HG03442 (cell line): ENCODE measurements at regions not wholly inside any gene's neighbourhood (a gene's known extent, or its start where the extent isn't known, plus 50 kb on each side); places are given as distances from the start of the nearest gene placed in this dataset.
"Not testable (repeated sequence)": the region's sequence is repeated elsewhere in the genome, so short reads cannot be mapped to it uniquely, and the experiment has no call there.

ENCODE experiments used
- ATAC-seq: cut with Tn5 transposase; IDR thresholded peaks from one replicate; pipeline ENCODE4 v1.9.1; 2021; ENCODE audit warnings: mild to moderate bottlenecking, moderate library complexity; ENCODE audit not compliant: unreplicated experiment

DNA sequence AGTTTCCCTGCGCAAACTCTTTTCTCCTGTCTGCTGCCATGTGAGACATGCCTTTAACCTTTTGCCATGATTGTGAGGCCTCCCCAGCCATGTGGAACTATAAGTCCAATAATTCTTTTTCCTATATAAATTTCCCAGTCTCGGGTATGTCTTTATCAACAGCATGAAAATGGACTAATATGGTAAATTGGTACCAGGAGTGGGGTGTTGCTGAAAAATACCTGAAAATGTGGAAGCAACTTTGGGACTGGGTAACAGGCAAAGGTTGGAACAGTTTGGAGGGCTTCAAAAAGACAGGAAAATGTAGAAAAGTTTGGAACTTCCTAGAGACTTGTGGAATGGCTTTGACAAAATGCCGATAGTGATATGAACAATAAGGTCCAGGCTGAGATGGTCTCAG, 578.9 kb upstream of the CYLC2 start:
- not testable (repeated sequence) for ATAC-seq

DNA sequence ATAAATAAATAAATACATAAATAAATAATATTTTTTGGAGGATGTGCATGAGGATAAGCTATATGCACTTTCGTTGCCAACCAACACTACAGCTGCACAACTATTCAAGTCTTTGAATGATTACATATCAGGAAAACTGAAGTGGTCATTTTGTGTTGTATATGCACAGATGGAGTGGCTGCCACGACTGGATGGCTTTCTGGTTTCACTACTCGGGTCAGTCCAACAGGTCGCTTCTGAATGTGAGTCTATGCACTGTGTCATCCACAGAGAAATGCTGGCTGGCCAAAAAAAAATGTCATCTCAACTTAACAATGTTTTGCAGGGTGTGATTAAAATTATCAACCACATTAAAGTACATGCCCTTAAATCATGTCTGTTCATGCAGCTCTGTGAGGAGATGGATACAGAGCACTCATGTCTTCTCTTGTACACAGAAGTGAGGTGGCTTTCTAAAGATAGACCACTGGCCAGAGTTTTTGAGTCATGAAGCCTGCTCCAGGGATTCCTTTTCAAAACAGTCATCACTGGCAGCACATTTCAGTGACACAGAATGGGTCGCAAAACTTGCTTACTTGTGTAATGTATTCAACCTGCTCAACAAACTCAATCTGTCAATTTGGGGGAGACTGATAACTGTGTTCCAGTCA, 589.8 kb upstream of the CYLC2 start:
- no peak for ATAC-seq

DNA sequence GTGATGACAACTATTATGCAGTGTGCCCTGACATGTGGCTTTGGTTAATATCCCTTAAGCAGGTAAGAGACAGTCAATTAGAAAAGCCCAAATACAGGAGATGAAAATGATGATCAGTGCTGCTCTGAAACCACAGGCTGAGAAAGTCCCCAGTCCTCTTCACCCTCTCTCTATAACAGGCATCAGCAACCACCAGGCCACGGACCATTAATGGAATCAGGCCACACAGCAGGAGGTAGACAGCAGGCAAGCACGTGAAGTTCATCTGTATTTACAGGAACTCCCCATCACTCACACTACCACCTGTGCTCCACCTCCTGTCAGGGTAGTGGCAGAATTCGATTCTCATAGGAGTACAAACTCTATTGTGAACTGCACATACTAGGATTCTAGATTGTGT, 591.6 kb upstream of the CYLC2 start:
- ATAC-seq = no peak

DNA sequence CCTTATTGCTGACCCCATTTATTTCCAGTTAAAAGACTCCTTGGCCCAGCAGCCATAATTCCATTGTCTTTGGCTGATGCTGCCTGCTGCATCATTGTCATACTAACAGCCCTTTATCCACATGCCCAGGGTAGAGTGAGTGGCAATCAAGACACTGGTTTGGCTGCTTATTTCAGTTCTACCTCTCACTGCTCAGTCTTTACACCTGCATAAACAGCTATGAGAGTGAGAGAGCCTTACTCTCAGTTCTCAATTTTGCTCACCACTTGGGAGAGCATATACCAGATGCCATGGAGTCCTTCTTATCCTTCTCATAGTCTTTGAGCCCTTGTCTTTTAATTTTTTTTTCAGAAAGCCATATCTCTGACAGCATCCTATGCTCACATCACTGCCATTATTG, 596.9 kb upstream of the CYLC2 start:
- no peak for ATAC-seq

DNA sequence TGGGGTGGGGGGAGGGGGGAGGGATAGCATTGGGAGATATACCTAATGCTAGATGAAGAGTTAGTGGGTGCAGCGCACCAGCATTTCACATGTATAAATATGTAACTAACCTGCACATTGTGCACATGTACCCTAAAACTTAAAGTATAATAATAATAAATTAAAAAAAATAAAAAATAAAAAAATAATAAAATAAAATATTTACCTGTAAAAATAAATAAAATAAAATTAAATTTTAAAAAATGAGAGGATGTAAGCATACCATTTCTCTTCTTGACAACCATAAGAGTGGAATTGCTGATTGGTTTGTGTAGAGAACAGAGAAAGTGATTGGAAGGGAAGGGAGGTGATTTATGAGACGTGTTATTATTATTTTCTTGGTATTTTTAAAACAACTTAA, 609.5 kb upstream of the CYLC2 start:
- not testable (repeated sequence) for ATAC-seq

DNA sequence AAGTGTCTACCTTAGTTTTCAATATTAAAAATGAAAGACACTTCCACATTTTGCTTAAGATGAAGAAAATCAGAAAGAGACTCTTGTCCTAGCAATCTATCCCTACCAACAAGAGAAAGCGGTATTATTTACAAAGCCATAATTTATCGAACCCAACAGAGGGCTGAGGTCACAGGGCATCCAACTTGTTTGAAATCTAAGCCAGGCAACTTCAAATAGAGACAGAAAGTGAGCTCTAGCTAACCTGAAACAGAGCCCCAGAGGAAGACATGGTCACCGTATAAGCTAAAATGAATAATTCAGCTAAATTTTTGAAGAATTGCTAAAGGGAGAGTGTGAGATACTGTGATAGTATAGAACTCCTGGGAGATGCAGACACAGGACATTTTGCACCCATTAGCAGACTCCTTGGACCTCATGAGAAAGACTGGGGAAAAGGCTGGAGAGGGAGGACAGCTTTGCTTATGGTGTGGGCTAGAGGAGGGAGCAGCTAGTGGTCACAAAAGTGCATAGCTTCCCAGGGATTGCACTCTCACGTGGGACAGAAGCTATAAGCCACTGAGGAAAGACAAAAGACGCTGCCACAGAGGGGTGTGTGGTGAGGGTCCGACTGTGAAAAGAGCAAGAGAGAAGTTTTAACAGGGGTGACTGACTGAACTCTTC, 624.2 kb upstream of the GRIN3A start:
- no peak for ATAC-seq

DNA sequence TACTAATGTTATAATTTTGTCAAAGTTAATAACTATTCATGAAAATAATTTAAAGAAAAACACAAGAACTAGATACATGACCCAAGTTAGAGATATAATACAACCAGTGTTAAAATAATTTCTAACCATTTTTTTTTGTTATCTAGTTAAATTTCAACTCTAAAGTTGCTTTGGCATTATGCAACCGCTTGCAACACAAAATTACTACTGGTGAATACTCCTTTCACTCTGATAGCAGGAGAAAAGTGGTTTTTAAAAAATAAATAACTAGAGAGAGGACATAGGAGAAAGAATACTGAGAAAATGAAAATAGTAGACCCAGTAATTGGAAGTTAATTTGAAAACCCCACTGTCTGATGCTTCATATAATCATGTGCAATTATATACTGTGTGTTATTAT, 622.4 kb upstream of the GRIN3A start:
- ATAC-seq = no peak

DNA sequence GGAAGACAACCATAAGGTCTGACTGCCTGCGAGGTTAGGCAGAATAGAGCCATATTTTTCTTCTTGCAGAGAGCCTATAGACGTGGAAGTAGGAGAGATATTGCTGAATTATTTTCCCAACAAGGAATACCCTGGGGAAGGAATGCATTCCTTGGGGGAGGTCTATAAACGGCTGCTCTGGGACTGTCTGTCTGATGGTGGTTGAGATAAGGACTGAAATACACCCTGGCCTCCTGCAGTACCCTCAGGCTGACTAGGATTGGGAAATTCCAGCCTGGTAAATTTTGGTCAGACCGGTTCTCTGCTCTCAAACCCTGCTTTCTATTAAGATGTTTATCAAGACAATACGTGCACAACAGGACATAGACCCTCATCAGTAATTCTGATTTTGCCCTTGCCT, 617.5 kb upstream of the GRIN3A start:
- ATAC-seq = no peak

DNA sequence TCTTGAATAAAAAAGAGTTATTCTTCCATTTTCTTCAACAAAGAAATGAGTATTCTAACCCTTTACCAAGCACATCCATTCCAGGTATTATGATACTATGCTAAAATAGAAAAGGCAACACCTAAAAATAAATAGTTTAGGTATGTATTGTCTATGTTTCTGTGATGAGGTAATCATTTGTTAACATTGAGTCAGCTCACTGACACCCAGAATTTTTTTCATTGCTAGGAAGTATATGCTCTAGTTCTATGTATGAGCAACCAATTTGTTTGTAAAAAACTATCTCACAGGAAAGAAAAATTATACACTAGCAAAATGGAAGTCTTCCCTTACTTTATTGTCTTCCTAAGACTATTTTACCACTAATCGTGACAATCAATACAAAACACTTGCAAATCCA, 615.6 kb upstream of the GRIN3A start:
- no peak for ATAC-seq

DNA sequence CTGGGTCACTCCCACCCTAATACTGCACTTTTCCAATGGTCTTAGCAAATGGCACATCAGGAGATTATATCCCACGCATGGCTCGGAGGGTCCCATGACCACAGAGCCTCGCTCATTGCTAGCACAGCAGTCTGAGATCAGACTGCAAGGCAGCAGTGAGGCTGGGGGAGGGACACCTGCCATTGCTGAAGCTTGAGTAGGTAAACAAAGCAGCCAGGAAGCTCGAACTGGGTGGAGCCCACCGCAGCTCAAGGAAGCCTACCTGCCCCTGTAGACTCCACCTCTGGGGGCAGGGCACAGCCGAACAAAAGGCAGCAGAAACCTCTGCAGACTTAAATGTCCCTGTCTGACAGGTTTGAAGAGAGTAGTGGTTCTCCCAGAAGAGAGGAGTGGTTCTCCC, 599.0 kb upstream of the GRIN3A start:
- not testable (repeated sequence) for ATAC-seq

DNA sequence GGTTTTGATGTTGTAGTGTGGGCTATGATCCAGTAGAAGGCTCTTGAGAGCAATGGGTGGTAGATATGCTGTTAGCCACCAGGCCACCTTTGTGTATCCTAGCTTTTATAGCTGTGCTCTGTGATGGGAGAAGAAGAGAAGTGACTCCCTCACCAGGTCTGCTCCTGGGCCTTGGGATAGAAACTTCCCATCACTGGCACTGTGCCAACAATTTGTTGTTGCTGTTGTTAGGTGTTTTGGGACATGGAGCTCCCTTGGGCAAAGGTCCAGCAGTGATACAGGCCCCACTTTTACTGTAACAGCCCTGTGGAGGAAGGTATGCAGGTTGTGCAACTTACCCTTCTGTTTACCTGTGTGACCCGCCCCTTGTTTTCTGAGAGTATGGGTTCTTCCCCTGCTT, 570.9 kb upstream of the GRIN3A start:
- ATAC-seq = no peak

DNA sequence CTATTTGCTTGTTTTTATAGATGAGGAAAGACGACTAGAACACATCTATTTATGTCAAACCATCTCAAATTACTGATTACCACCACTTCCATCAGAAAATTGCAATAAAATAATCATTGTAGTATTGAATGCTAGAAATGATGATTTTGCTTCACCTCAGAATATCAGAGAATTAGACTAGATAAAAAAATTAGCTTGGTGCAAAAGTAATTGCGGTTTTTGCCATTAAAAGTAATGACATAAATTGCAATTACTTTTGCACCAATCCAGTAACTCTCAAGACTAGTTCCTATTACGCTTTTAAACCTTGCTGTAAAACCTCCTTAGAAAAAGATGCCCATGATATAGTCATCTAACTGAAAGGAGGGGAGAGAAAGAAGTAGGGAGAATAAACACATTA, 556.7 kb upstream of the GRIN3A start:
- ATAC-seq = no peak

DNA sequence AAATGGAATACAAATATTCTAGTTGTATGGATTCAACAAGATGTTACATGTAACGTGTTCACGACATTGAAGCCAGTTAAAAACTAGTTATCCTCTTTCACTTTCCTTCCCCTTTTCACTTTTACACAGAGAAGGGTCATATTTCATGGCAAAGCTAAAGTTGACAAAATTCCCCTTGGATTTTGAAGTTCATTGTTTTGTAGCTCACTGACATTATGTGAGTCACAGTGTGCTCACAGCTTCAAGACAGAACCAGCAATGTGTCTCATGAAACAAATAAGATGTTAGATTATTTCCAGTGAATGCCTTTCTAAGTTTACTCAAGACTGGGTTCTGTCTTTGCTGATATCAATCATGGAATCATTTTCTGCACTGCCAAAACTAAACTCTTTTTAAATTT, 535.5 kb upstream of the GRIN3A start:
- no peak for ATAC-seq

DNA sequence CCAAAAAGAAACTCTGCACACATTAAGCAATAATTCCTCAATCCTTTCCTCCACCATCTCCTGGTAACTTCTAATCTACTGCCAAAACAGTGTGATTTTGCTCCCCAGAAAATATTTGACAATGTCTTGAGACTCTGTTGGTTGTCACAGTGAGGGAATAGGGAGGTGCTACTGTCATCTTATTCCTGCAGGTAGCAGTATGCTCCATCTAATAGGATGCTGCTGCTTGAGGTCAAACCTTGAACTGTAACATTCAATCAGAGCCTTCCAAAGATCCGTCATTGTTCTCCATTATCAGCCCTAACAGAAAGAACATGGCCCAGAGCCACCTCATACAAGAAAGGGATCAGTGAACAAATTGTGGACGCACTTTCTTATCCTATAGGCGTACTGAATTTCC, 514.7 kb upstream of the GRIN3A start:
- ATAC-seq = no peak

DNA sequence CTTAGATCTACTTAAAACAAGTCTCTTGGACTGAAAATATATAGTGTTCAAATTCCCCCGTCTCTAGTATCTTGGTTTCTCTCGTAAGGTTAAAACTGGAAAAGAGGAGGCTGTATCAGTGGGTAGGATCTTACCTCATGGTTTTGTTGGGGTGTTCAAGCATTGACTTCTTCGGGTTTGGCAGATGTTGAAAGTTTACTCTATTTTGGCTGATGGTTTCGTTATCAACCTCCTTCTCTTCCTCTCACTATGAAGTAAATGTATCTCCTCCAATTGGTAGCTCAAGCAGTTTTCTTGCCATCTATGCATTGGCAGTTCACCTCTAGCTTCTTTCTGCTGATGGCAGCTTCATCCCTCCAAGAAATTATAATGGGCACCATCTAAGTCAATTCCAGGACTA, 506.5 kb upstream of the GRIN3A start:
- no peak for ATAC-seq

DNA sequence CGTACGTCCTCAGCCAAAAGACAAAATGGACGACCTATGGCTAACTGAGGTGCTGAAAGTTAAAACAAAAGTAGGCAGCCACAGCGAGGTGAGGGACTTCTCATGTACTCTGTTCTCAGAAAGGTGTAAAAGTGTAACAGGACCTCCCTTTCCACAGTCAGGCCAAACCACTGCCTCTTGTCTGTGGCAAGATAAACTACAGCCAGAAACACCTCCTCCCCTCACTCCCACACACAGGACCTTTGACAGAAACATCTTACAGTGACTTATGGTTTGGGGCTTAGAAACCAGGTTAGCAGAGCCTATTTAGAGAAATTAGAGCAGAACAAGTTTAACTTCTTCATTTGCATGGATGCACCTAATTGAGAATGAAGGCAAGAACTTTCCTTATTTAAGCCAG, 499.1 kb upstream of the GRIN3A start:
- no peak for ATAC-seq

DNA sequence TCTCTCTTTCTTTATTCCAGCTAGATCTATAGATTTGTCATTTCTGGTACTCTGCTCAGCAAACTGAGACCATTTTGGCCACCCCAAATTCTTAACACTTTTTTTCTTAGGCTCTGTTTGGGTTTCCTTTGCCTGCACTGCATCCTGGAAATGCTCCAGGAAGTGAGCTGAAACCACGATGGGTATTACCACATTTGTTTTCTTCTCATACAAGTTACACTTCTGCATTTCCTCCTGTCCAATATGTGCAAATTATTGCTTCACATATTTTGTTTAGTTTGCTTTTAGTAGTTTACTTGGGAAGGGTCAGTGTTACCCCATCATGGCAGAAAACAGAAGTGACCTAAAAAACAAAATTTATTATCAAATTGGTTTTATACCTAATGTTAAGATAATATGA, 498.6 kb upstream of the GRIN3A start:
- ATAC-seq = no peak

DNA sequence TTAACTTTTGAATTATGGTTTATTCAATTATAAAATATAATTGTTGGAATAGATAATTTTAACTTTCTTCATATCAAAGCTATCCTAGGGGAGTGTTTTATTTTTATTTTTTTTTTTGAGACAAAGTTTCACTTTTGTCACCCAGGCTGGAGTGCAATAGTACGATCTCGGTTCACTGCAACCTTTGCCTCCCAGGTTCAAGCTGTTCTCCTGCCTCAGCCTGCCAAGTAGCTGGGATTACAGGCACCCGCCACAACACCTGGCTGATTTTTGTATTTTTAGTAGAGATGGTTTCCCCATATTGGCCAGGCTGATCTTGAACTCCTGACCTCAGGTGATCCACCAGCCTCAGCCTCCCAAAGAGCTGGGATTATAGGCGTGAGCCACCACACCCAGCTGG, 489.0 kb upstream of the GRIN3A start:
- not testable (repeated sequence) for ATAC-seq

DNA sequence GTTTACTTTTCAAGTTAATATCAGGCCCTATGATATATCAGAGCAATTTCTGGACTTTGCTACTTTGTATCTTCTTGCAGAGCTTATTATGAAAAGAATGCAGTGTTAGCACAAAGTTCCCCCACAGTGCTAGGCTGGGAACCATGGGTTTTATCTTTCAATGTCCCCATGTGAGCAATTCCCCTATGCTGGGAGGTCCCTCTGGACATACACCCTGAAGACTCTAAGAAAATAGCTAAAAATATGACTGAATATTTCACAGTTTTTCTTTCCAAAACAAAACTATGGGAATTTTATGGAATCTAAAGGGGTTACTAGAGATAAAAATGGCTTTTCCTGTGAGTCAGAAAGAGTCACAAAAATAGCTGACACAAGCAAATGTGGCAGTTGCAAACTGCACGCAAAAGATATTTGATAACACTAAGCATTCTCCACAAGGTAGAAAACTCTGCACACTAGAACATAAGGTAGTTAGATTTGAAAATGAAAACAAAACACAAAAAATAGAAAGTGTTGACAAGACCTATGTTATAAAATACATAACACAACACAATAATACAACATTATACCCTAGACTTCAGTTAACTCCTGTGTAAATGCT, 487.5 kb upstream of the GRIN3A start:
- no peak for ATAC-seq

DNA sequence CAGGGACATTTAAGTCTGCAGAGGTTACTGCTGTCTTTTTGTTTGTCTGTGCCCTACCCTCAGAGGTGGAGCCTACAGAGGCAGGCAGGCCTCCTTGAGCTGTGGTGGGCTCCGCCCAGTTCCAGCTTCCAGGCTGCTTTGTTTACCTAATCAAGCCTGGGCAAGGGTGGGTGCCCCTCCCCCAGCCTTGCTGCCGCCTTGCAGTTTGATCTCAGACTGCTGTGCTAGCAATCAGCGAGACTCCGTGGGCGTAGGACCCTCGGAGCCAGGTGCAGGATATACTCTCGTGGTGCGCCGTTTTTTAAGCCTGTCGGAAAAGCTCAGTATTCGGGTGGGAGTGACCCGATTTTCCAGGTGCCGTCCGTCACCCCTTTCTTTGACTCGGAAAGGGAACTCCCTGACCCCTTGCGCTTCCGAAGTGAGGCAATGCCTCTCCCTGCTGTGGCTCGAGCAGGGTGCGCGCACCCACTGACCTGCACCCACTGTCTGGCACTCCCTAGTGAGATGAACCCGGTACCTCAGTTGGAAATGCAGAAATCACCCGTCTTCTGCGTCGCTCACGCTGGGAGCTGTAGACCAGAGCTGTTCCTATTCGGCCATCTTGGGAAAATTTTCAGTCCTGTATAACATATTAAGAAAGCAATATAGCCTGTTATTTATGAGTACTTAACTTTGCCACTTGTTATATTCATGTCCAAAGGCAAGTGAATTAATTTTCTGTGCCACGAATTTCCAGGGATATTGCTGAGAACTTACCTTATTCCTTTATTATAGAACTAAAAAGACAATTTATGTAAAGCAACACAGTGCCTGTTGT, 485.1 kb upstream of the GRIN3A start:
- ATAC-seq = not testable (repeated sequence)

DNA sequence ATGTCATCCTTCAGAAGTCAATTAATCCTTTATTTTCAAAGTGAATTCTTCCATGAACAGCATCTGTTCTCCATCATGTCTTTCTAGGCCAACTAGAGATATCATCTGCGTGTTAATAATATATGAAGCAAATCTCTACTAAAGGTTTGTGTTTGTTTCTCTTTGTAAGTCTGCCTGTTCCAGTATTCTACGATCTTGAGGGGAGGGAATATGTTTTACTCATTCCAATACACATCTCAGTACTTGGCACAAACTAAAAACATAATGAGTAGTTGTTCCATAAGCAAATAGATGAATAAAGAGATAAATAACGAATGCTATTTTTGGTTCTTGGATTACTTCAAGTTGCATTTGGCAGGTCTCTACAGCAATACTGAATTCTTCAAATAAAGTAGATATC, 470.7 kb upstream of the GRIN3A start:
- no peak for ATAC-seq

DNA sequence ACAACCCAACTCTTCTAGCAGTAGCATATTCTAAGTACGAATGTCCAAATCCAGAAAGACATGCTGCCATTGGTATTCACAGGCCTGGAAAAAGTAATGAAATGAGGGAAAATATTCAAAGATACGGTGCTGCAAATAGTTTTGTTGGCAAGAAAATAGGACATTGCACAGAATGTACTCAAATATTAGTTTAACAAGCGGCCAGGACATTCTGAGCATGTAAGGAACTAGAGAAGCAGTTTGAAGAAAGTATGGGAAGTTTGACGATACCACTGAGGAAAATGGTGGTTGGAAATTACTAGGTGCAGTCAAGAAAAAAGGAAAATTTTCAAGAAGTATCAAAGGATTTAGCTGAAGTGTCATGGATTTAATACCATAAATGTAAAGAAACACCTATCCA, 468.0 kb upstream of the GRIN3A start:
- ATAC-seq = no peak
